K562 (cell line): ENCODE measurements at regions not wholly inside any gene's neighbourhood (a gene's known extent, or its start where the extent isn't known, plus 50 kb on each side); places are given as distances from the start of the nearest gene placed in this dataset.

ENCODE experiments used
- ATAC-seq: fragments of 200-7000 bp; cut with Tn5 transposase; 3 replicates; pipeline ENCODE4 v1.9.1; 2020; ENCODE audit warnings: moderate library complexity
- BruUV-seq: library from RNA; stranded (reverse); fragments of 400-500 nt; replicated peaks from 2 replicates; lab custom pipeline; 2021; lab: Mats Ljungman, UMichigan
- CTCF ChIA-PET: fragments of 300-600 bp; formaldehyde crosslinking; extraction: SDS; loops from one replicate; lab custom pipeline; 2021; ENCODE audit warnings: low intra/inter-chr PET ratio; lab: Yijun Ruan, JAX
- POLR2A ChIA-PET: fragments of 300-600, 350-650 bp; sonication (Branson Sonifier 250); formaldehyde crosslinking; extraction: SDS; loops from one replicate; lab custom pipeline; 2021; ENCODE audit warnings: antibody characterized with exemption, inconsistent platforms; lab: Yijun Ruan, JAX
- DNase-seq, 4 experiments: peaks; one replicate each; pipeline versions ENCODE4 v3.0.0 to v3.0.0-alpha.2; 2011 to 2018; ENCODE audit warnings: low spot score in 3 of 4, mixed read lengths in 3 of 4; ENCODE audit errors: extremely low read depth in 1 of 4
- FAIRE-seq: peaks from 2 replicates; lab custom pipeline; 2011; peaks lifted over from hg19 to GRCh38; lab: Jason Lieb, UNC
- H2AFZ ChIP-seq: 2 replicates; pipeline ENCODE4 v1.6.0; 2011; ENCODE audit warnings: low read depth, low read length, control low read depth, inconsistent platforms
- H3K27ac ChIP-seq: fragments of 200-600 bp; 3 replicates; pipeline ENCODE4 v1.8.0; 2011; ENCODE audit warnings: low read depth, mild to moderate bottlenecking, control low read depth, inconsistent platforms, low read length, moderate library complexity, mixed read lengths; ENCODE audit errors: extremely low read depth
- H3K27me3 ChIP-seq, 2 experiments: fragments of 300-600 bp in 1 of 2; 2 replicates in 1 of 2; 3 replicates in 1 of 2; pipeline versions ENCODE4 v1.6.0 to v1.8.0; 2011; ENCODE audit warnings: inconsistent platforms in 2 of 2, low read length in 2 of 2, mild to moderate bottlenecking in 1 of 2, mixed read lengths in 1 of 2, moderate library complexity in 1 of 2; ENCODE audit not compliant: control insufficient read depth in 2 of 2, insufficient read depth in 2 of 2
- H3K36me3 ChIP-seq: fragments of 300-600 bp; 3 replicates; pipeline ENCODE4 v1.8.0; 2011; ENCODE audit warnings: mild to moderate bottlenecking, low read length, inconsistent platforms; ENCODE audit not compliant: control insufficient read depth, insufficient read depth
- H3K4me1 ChIP-seq, 2 experiments: fragments of 200-600 bp in 1 of 2; replicated peaks in 1 of 2; 2 replicates in 1 of 2; 3 replicates in 1 of 2; pipeline versions ENCODE4 v1.5.1 to v1.8.0; 2011; ENCODE audit warnings: inconsistent platforms in 2 of 2, low read length in 2 of 2, mild to moderate bottlenecking in 1 of 2, mixed read lengths in 1 of 2, moderate library complexity in 1 of 2; ENCODE audit not compliant: control insufficient read depth in 2 of 2, insufficient read depth in 2 of 2
- H3K4me2 ChIP-seq: 2 replicates; pipeline ENCODE4 v1.6.1; 2011; ENCODE audit warnings: low read length, control low read depth, inconsistent platforms, mixed read lengths; ENCODE audit not compliant: insufficient read depth
- H3K4me3 ChIP-seq: fragments of 200-600 bp; sonication (generic), shearing (Covaris generic); 2 replicates; pipeline ENCODE4 v1.5.1; 2016; ENCODE audit warnings: control low read depth, inconsistent platforms
- H3K79me2 ChIP-seq: fragments of 200-600 bp; 3 replicates; pipeline ENCODE4 v1.8.0; 2011; ENCODE audit warnings: low read length, inconsistent platforms; ENCODE audit not compliant: control insufficient read depth, insufficient read depth
- H3K9ac ChIP-seq, 2 experiments: 2 replicates each; pipeline versions ENCODE4 v1.6.0 to v1.6.1; 2011; ENCODE audit warnings: low read depth in 2 of 2, low read length in 2 of 2, control low read depth in 1 of 2, inconsistent platforms in 1 of 2, mild to moderate bottlenecking in 1 of 2, mixed read lengths in 1 of 2; ENCODE audit not compliant: insufficient read depth in 1 of 2
- H3K9me1 ChIP-seq: one replicate; pipeline ENCODE4 v1.6.0; 2011; ENCODE audit warnings: inconsistent platforms, mild to moderate bottlenecking, low read length, moderate library complexity; ENCODE audit not compliant: control insufficient read depth, insufficient read depth
- H3K9me3 ChIP-seq: replicated peaks from 2 replicates; pipeline ENCODE4 v1.5.1; 2011; ENCODE audit warnings: low read depth, low read length, inconsistent platforms; ENCODE audit not compliant: control insufficient read depth, insufficient read depth
- H4K20me1 ChIP-seq: replicated peaks from 2 replicates; pipeline ENCODE4 v1.6.1; 2011; ENCODE audit warnings: low read length, inconsistent platforms, mixed read lengths; ENCODE audit not compliant: control insufficient read depth, insufficient read depth
- ID3 ChIP-seq, 2 experiments: fragments of 250-450 bp in 1 of 2; fragments of 450-650 bp in 1 of 2; sonication (Bioruptor Pico) in 1 of 2; IDR thresholded peaks; 2 replicates each; pipeline versions ENCODE4 v1.6.1 to v1.8.0; 2016 to 2021; ENCODE audit warnings: mild to moderate bottlenecking in 2 of 2, moderate library complexity in 2 of 2, missing compliant biosample characterization in 1 of 2, missing genetic modification characterization in 1 of 2
- NONO ChIP-seq, 2 experiments: fragments of 200-400 bp in 1 of 2; fragments of 450-650 bp in 1 of 2; formaldehyde crosslinking in 1 of 2; IDR thresholded peaks; 2 replicates each; pipeline ENCODE4 v1.6.1; 2017; ENCODE audit warnings: low read depth in 2 of 2, mild to moderate bottlenecking in 2 of 2, moderate library complexity in 2 of 2, low read length in 1 of 2
- POU5F1 ChIP-seq: fragments of 150-350 bp; IDR thresholded peaks from 2 replicates; pipeline ENCODE4 v1.6.1; 2014; ENCODE audit warnings: borderline replicate concordance, low read length, low read depth, mild to moderate bottlenecking; ENCODE audit not compliant: partially characterized antibody
- U2AF1 ChIP-seq: fragments of 200-400 bp; formaldehyde crosslinking; optimal IDR thresholded peaks from 2 replicates; pipeline ENCODE3; 2017; ENCODE audit warnings: mild to moderate bottlenecking, low read depth, low read length, moderate library complexity
- ZNF589 ChIP-seq: fragments of 200-800 bp; sonication (Bioruptor generic); IDR thresholded peaks from 2 replicates; pipeline ENCODE4 v1.6.1; 2016; ENCODE audit warnings: low read depth, missing genetic modification characterization, missing compliant biosample characterization
- whole genome bisulfite sequencing: fragments of 100-300 bp; shearing (Covaris generic); methylation state at CpG from one replicate; pipeline ENCODE4 v1.1.6; 2016; ENCODE audit warnings: low coverage, mixed read lengths; ENCODE audit not compliant: insufficient coverage; ENCODE audit errors: missing lambda C conversion rate; 5-methylcytosine and 5-hydroxymethylcytosine counted together
- in situ Hi-C: fragments of 300-500 bp; cut with MboI; formaldehyde crosslinking; loops from 4 replicates; pipeline ENCODE4 v1.15.0; 2018; ENCODE audit warnings: inconsistent platforms, mixed read lengths
- intact Hi-C: fragments of 100-400 bp; cut with micrococcal nuclease; formaldehyde crosslinking; loops from 2 replicates; pipeline ENCODE4 v1.14.2; 2022
- TF ChIP-seq, protein P1 (sequence below): sonication (generic); formaldehyde crosslinking; IDR thresholded peaks from 2 replicates; pipeline ENCODE4 v1.8.1; 2023; ENCODE audit warnings: missing genetic modification reagents, mild to moderate bottlenecking, borderline replicate concordance

- TF ChIP-seq, protein P1, sequence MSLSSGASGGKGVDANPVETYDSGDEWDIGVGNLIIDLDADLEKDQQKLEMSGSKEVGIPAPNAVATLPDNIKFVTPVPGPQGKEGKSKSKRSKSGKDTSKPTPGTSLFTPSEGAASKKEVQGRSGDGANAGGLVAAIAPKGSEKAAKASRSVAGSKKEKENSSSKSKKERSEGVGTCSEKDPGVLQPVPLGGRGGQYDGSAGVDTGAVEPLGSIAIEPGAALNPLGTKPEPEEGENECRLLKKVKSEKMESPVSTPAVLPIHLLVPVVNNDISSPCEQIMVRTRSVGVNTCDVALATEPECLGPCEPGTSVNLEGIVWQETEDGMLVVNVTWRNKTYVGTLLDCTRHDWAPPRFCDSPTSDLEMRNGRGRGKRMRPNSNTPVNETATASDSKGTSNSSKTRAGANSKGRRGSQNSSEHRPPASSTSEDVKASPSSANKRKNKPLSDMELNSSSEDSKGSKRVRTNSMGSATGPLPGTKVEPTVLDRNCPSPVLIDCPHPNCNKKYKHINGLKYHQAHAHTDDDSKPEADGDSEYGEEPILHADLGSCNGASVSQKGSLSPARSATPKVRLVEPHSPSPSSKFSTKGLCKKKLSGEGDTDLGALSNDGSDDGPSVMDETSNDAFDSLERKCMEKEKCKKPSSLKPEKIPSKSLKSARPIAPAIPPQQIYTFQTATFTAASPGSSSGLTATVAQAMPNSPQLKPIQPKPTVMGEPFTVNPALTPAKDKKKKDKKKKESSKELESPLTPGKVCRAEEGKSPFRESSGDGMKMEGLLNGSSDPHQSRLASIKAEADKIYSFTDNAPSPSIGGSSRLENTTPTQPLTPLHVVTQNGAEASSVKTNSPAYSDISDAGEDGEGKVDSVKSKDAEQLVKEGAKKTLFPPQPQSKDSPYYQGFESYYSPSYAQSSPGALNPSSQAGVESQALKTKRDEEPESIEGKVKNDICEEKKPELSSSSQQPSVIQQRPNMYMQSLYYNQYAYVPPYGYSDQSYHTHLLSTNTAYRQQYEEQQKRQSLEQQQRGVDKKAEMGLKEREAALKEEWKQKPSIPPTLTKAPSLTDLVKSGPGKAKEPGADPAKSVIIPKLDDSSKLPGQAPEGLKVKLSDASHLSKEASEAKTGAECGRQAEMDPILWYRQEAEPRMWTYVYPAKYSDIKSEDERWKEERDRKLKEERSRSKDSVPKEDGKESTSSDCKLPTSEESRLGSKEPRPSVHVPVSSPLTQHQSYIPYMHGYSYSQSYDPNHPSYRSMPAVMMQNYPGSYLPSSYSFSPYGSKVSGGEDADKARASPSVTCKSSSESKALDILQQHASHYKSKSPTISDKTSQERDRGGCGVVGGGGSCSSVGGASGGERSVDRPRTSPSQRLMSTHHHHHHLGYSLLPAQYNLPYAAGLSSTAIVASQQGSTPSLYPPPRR (CRISPR knock-in tag), result no peak
- TF ChIP-seq NONO (IDR thresholded peaks at IDR 0.05; ENCODE audit: low read depth in 2 of 2, low read length in 1 of 2) (no peak), U2AF1 (no peak), POU5F1 (no peak), ZNF589 (no peak)
Measured at GRCh38 chr6:22199771-22200170, 97.1 kb downstream of the PRL start (continued).

DNA sequence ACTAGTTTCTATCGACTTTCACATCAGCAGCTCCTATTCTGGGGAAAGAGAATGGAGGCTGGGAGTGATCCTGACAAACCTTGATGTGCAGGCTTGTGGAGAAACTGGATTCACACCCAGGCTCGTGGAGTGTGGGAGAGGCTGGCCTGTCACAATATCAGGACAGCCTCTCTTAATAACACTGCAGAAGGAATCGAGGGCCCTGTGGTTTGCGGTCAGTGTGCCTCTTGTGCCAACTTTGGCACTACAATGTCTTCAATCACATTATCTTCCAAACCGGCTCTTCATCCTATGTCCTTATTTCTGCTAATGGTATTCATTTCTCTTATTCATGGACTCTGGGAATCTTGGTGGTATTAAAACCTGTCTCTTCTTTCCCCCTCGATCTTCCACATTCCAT lies 92.7 kb downstream of the PRL start:
- in situ Hi-C loops, result no loop called here
- no peaks in the 10 kb centered on the region for H3K9me3 ChIP-seq
- ChIA-PET CTCF (no interaction called here), POLR2A (interaction anchor here (0.6 kb wide), 1 partner anchor 647 kb away, joined by 6 read pairs; no protein-coding TSS in a partner anchor)
- H3K4me3 ChIP-seq, result no peak overlapping the region
- no peaks in the 10 kb centered on the region for H3K27me3 ChIP-seq
- intact Hi-C loops, result no loop called here
- H3K4me2 ChIP-seq, result no peak overlapping the region
- no peak overlapping the region for H3K27ac ChIP-seq
- H3K4me1 ChIP-seq, result no peaks in the 10 kb centered on the region
- FAIRE-seq (no peak), ATAC-seq (no peak), DNase-seq (no peak)
- H3K9me1 ChIP-seq, result no peaks in the 10 kb centered on the region
- WGBS, result under 1% methylated on average over 6 of the region's 6 CpGs
- no peaks in the 10 kb centered on the region for H4K20me1 ChIP-seq
- no peak overlapping the region for H3K9ac ChIP-seq
- H3K79me2 ChIP-seq, result no peaks in the 10 kb centered on the region
- no peak overlapping the region for H2AFZ ChIP-seq
- no peaks in the 10 kb centered on the region for H3K36me3 ChIP-seq
- BruUV-seq, result no TSS peak
- TF ChIP-seq ID3 (CRISPR knock-in tag; IDR thresholded peaks at IDR 0.05), result no peak
- no peak for TF ChIP-seq ID3 (tag; IDR thresholded peaks at IDR 0.05)
